ENCODE measurements at regions not wholly inside any gene's neighbourhood (a gene's known extent, or its start where the extent isn't known, plus 50 kb on each side); places are given as distances from the start of the nearest gene placed in this dataset.

GRCh38 chr13:60944863-60945262 lies 470.8 kb downstream of the PCDH20 start:
- DNase-seq (ENCODE audit: low read depth, low spot score) (no peak), FAIRE-seq (peak; percentile 75)
- Histone ChIP-seq H3K27ac (ENCODE audit: control insufficient read depth, insufficient read depth, low read length) (no peak overlapping the region), H2AFZ (ENCODE audit: control insufficient read depth, low read length) (no peak overlapping the region), H3K9me1 (ENCODE audit: control insufficient read depth, extremely low read depth, insufficient read depth, low read length) (no peaks in the 10 kb centered on the region), H3K27me3 (ENCODE audit: control insufficient read depth, extremely low read depth, insufficient read depth, low read length) (no peaks in the 10 kb centered on the region), H4K20me1 (ENCODE audit: control insufficient read depth, extremely low read depth, insufficient read depth, low read length) (no peaks in the 10 kb centered on the region), H3K9me3 (ENCODE audit: control insufficient read depth, low read depth, low read length) (no peaks in the 10 kb centered on the region), H3K9ac (ENCODE audit: control insufficient read depth, extremely low read depth, insufficient read depth, low read length) (no peak overlapping the region), H3K79me2 (ENCODE audit: control insufficient read depth, insufficient read depth, low read length) (no peaks in the 10 kb centered on the region), H3K4me2 (ENCODE audit: control insufficient read depth, extremely low read depth, insufficient read depth, low read depth, low read length) (peak overlapping the region; percentile 4), H3K4me1 (ENCODE audit: control insufficient read depth, extremely low read depth, insufficient read depth, low read length) (peaks cover 18% of the 10 kb centered on the region), H3K4me3 (ENCODE audit: control insufficient read depth in 2 of 3, extremely low read depth in 1 of 3, insufficient read depth in 2 of 3, low read depth in 1 of 3, low read length in 3 of 3) (peak overlapping the region in 1 of 3 experiments; percentile 16), H3K36me3 (ENCODE audit: control insufficient read depth in 2 of 2, extremely low read depth in 1 of 2, insufficient read depth in 2 of 2, low read length in 2 of 2) (no peaks in the 10 kb centered on the region)
- dilution Hi-C loops (cut with MboI; ENCODE audit: extremely low pct_ligation_motif_present, low sequenced_read_pairs): no loop called here
- TF ChIP-seq EZH2 (IDR thresholded peaks at IDR 0.05; ENCODE audit: low read length) (no peak), CTCF (optimal IDR thresholded peaks at IDR 0.05 in 1 of 3, IDR thresholded peaks at IDR 0.05 in 1 of 3, conservative IDR thresholded peaks at IDR 0.05 in 1 of 3; ENCODE audit: extremely low read depth in 1 of 3, insufficient read depth in 2 of 3, low read length in 3 of 3) (no peak)

- Histone ChIP-seq H3K27ac (ENCODE audit: control insufficient read depth, insufficient read depth, low read length) (no peak overlapping the region), H4K20me1 (ENCODE audit: control insufficient read depth, extremely low read depth, insufficient read depth, low read length) (no peaks in the 10 kb centered on the region), H3K4me3 (ENCODE audit: control insufficient read depth in 2 of 3, extremely low read depth in 1 of 3, insufficient read depth in 2 of 3, low read depth in 1 of 3, low read length in 3 of 3) (no peak overlapping the region), H3K36me3 (ENCODE audit: control insufficient read depth in 2 of 2, extremely low read depth in 1 of 2, insufficient read depth in 2 of 2, low read length in 2 of 2) (no peaks in the 10 kb centered on the region), H3K4me1 (ENCODE audit: control insufficient read depth, extremely low read depth, insufficient read depth, low read length) (peaks cover 18% of the 10 kb centered on the region), H3K9me3 (ENCODE audit: control insufficient read depth, low read depth, low read length) (no peaks in the 10 kb centered on the region), H2AFZ (ENCODE audit: control insufficient read depth, low read length) (no peak overlapping the region), H3K9me1 (ENCODE audit: control insufficient read depth, extremely low read depth, insufficient read depth, low read length) (no peaks in the 10 kb centered on the region), H3K79me2 (ENCODE audit: control insufficient read depth, insufficient read depth, low read length) (no peaks in the 10 kb centered on the region), H3K27me3 (ENCODE audit: control insufficient read depth, extremely low read depth, insufficient read depth, low read length) (no peaks in the 10 kb centered on the region), H3K4me2 (ENCODE audit: control insufficient read depth, extremely low read depth, insufficient read depth, low read depth, low read length) (peak overlapping the region; percentile 4), H3K9ac (ENCODE audit: control insufficient read depth, extremely low read depth, insufficient read depth, low read length) (no peak overlapping the region)
- dilution Hi-C loops (cut with MboI; ENCODE audit: extremely low pct_ligation_motif_present, low sequenced_read_pairs): no loop called here
- FAIRE-seq (no peak), DNase-seq (ENCODE audit: low read depth, low spot score) (no peak)
- TF ChIP-seq CTCF (optimal IDR thresholded peaks at IDR 0.05 in 1 of 3, IDR thresholded peaks at IDR 0.05 in 1 of 3, conservative IDR thresholded peaks at IDR 0.05 in 1 of 3; ENCODE audit: extremely low read depth in 1 of 3, insufficient read depth in 2 of 3, low read length in 3 of 3): no peak
- no peak for TF ChIP-seq EZH2 (IDR thresholded peaks at IDR 0.05; ENCODE audit: low read length)
Observed at GRCh38 chr13:60944016-60944415, 471.6 kb downstream of the PCDH20 start.
